Stimulated activated CD8-positive, alpha-beta memory T cell treated with anti-CD3 and anti-CD28 coated beads, Interleukin-4, amount 100 ng/mL, for 1 hour (primary cell): ENCODE measurements at regions not wholly inside any gene's neighbourhood (a gene's known extent, or its start where the extent isn't known, plus 50 kb on each side); places are given as distances from the start of the nearest gene placed in this dataset.

Source experiments
- DNase-seq, 2 donors: peaks; one replicate each; pipeline ENCODE4 v3.0.0-alpha.2; 2020; ENCODE audit warnings: low read depth in 2 of 2, low spot score in 1 of 2

GRCh38 chr5:3734632-3735031, 139.0 kb downstream of the IRX1 start:
- DNase-seq, result no peak

DNA sequence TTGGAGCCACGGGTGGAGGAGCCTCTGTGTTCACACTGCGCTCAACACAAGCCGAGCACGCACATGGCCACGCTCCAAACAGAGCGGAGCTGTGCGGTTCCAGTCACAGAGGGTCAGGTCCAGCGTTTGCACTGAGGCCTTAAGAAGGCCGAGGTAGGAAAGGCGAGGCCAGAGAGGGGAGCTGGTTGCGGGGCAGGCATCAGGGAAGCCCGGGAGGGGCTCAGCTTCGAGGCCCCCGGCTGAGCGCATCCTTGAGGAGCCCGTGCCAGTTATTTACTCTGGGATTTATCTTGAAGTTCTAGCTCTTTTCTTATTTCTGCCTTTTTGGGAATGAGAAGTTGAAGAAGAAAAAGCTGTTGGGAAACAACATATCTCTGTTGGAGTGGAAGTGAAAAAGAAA, 140.8 kb downstream of the IRX1 start:
- no peak for DNase-seq

GRCh38 chr5:3736926-3737325, 141.3 kb downstream of the IRX1 start:
- DNase-seq, result no peak

GRCh38 chr5:3738919-3739318, 143.3 kb downstream of the IRX1 start:
- no peak for DNase-seq

DNA sequence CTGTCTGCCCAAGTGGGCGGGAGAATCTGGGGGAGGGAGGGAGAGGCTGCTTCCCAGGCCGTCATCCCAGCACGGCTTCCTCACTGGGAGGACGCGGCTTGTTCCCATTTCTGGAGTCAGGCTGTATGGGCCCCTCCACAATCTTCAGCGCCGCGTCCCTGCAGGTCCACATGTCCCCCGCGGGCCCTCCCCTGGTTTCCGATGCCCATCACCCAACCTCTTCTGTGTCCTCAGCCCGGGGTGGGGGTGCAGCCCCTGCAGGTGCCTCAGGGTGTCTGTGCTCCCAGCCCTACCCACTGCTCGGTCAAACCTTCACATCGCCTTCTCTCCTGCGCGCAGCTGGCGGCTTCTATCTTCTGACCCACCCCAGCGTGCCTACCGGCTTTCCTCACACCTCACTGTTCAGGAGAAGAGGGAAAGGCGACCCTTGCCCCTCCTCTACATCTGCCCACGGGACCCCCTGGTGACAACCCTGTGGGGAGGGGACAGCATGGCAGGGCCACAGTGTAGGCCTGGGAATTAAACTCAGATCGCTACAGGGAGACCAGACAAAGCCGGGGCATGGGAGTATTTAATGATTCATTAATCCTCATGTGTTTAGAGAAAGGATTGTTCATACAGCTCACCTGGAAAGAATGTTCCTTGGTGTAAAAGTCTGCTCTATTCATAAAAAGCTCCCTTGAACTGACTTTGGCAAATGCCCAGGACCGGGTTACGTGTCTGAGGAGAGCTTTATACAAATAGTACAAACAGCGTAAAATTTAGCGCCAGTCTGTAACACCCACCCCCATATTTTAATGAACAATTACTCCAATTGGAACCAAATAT, 145.1 kb downstream of the IRX1 start:
- DNase-seq, result no peak

- no peak for DNase-seq
Measured at GRCh38 chr5:3741374-3741770, 145.7 kb downstream of the IRX1 start.

DNA sequence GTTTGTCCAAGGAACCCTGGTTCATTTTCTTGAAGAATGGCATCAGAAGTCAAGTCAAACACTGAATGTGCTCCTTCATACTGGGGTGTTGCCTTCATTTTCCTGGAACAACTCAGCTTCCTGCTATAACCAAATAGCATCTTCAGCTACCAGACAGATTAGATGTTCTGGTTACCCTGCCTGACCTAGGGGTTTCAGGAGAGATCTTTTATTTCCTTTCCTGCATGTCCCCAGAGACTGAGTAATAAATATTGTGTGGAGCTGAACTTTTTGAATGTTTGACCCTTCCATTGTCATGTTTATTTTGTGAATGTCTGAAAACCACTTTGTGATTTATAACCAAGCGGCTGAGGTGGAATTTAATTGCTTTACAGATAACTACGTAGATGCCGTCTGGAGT, 147.1 kb downstream of the IRX1 start:
- no peak for DNase-seq

DNA sequence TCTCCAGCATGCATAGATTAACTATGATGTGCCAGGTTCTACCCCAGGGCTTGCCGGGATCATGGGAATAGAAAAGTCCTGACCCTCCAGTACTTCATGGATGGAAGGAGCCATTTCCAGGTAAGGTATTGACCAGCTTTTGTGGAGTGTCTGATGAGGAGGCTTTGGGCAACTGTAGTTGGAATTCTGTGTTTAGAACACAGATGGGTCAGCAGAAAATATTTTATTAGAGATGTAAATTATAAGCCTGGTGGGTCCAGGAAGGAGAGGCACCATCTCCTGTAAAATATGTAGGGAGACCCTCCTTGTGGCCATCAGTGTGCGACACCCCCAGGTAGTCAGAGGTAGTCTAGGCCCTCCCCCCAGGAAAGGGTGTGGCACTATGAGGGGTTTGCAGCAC, 156.2 kb downstream of the IRX1 start:
- no peak for DNase-seq

- no peak for DNase-seq
Measured at GRCh38 chr5:3778000-3778550, 182.4 kb downstream of the IRX1 start.

DNA sequence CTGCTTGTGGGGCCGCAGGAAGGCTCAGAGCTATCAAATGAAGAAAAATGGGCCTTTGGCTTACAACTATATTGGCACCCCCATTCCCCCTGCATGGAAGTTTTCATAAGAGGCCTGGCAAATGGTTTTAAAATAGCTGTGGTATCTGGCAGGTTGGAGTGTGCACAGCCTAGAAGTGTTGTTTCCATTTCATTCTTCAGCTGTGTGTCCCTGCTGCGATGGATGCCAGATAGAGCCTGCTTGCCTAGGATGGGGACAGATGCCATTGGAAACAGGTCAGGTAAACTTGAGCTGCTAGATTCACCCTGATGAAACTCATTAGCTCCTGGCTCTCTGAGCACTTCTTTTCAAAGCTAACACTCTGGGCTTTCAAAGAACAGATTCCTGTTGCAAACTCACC, 183.3 kb downstream of the IRX1 start:
- no peak for DNase-seq

DNA sequence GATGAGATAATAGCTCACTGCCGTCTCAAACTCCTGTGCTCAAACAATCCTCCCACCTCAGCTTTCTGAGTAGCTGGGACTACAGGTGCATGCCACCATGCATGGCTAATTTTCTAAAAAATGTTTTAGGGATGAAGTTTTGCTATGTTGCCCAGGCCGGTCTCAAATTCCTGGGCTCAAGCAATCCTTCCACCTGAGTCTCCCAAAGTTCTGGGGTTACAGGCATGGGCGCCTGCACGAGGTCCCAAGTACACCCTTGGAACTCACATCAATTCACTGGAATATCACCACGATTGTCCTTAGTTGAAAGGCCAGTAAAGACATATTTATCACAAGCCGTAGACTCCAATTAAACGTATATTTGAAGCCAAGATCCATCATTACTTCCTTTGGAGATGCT, 184.6 kb downstream of the IRX1 start:
- DNase-seq, result no peak

- DNase-seq, result no peak
Measured at GRCh38 chr5:3780907-3781306, 185.3 kb downstream of the IRX1 start.

DNA sequence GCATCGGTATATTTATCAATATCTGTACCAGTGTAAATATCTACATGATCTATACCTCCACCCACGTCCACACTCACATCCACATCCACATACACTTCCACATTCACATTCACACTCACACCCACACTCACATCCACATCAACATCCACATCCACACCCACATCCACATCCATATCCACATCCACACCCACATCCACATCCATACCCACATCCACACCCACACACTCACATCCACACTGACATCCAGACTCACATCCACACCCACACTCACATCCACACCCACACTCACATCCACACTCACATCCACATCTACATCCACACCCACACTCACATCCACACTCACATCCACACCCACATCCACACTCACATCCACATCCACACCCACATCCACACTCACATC, 189.2 kb downstream of the IRX1 start:
- no peak for DNase-seq

- DNase-seq, result no peak
Measured at GRCh38 chr5:3786165-3786564, 190.5 kb downstream of the IRX1 start.

- no peak for DNase-seq
Measured at GRCh38 chr5:3786891-3787430, 191.3 kb downstream of the IRX1 start.

DNA sequence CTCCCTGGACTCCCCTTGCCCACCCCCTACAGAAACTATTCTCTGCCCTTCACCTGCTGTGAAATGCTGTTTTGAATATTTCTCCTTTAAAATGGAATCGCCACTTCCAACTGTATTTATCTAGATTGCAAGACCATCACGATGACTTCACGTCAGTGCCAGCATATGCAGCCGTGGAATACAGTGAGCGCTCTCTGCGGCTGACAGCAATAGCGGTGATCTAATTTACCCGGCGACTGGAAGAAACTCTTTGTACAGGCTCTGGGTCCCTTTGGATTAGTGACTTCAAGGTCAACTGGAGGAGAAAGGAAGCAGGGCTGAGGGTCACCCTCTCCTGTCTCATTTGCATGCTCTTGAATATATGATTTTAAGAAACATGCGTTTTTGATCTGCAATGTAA, 192.0 kb downstream of the IRX1 start:
- DNase-seq, result no peak

DNA sequence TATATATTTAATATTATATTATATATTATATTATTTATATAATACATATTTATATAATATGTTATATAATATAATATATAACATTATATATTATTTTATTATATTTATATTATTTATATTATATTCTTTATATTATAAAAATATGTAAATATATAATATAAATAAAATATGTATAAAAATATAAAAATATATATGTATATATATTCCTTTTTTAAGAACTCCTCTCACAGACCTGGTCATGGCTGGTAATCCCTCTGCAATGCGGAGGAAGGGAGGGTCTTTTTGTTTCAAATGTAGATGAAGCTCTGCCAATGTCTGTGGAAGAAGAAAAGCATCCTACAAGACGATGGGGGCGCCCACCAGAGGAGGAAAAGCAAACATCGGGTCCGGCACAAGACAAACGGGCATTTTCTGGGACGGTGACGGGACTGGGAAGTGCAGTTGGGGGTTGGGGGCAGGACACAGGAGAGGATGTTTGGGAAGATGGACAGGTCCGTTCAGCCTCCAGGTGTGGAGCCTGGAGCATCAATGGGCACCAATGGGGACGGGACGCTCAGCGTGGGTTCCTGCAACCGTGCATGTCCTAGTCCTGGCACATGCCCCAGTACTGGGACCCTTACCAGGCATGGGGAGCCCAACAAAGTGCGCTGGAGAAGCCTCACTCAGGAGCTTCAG, 194.0 kb downstream of the IRX1 start:
- no peak for DNase-seq

- DNase-seq, result no peak
Measured at GRCh38 chr5:3793162-3793561, 197.5 kb downstream of the IRX1 start.

DNA sequence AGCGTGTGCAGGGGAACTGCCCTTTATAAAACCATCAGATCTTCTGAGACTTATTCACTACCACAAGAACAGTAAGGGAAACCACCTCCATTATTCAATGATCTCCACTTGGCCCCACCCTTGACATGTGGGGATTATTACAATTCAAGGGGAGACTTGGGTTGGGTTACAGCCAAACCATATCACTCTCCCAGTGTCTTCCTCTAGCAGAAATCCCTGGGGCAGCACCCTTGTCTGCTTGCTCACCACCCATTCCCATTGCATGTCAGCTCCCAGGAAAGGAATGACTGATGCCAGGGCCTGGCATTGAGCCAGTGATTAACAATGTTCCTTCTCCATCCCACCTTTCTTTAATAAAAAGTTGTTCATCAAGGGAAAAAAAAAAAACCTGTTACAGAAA, 199.0 kb downstream of the IRX1 start:
- no peak for DNase-seq

- DNase-seq, result no peak
Measured at GRCh38 chr5:3796736-3797135, 201.1 kb downstream of the IRX1 start.

DNA sequence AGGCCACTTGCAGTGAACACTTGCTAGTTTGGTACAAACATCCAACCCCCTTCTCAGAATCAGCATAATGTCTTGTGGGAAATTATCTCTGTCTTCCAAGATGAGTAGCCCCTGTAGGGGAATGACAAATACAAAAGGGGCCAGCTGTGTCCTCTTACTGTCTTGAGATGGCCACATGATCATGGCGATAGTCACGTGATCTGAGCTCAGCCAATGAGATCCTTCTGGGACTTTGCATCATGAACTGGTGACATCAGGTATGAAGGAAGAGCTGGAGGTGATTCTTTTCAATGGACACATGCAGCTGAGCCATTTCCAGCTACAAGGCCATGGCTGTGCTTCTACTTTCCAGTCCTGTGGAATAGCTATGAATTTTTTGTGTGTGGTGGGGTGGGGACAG, 206.3 kb downstream of the IRX1 start:
- no peak for DNase-seq

DNA sequence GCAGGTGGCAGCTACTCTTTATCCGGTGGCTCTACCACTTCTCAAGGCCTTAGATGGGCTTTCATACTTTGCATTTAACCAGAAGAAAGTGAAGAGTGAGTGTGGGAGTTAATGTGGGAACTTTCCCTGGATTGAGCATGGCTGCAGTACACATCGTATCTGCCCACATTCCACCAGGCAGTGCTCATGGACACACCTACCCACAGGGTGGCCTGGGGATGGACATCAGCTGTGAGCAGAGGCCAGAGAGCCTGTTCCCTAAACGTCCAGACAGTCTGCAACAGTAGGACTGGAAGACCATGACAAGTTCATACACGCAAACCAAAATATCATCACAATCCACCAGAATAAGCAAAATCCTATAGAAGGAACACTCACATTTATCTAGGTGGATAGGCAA, 213.8 kb downstream of the IRX1 start:
- DNase-seq, result no peak
